Upper lobe of left lung (tissue), 6 donors: ENCODE measurements at regions not wholly inside any gene's neighbourhood (a gene's known extent, or its start where the extent isn't known, plus 50 kb on each side); places are given as distances from the start of the nearest gene placed in this dataset.

Experiments
- ATAC-seq, 2 donors: fragments of 200-7000 bp; cut with Tn5 transposase; one replicate each; pipeline ENCODE4 v1.9.1; 2022; ENCODE audit warnings: mild to moderate bottlenecking in 2 of 2, moderate library complexity in 2 of 2; ENCODE audit not compliant: low FRiP score in 2 of 2
- DNase-seq, 2 donors: peaks; one replicate each; pipeline ENCODE4 v3.0.0-alpha.2; 2019 to 2020
- H3K27ac ChIP-seq, 4 donors: fragments of 200-600 bp; sonication (generic); one replicate each; pipeline ENCODE4 v1.5.1; 2016 to 2019
- H3K27me3 ChIP-seq, 4 donors: fragments of 200-600 bp; sonication (generic); one replicate each; pipeline ENCODE4 v1.5.1; 2017 to 2019
- H3K36me3 ChIP-seq, 4 donors: fragments of 200-600 bp; sonication (generic); one replicate each; pipeline ENCODE4 v1.5.1; 2016 to 2019
- H3K4me1 ChIP-seq, 4 donors: fragments of 200-600 bp; sonication (generic); one replicate each; pipeline ENCODE4 v1.5.1; 2018 to 2019
- H3K4me3 ChIP-seq, 4 donors: fragments of 200-600 bp; sonication (generic); one replicate each; pipeline ENCODE4 v1.5.1; 2017 to 2019; ENCODE audit warnings: mild to moderate bottlenecking in 2 of 4, moderate library complexity in 1 of 4
- H3K9me3 ChIP-seq, 4 donors: fragments of 200-600 bp; sonication (generic); one replicate each; pipeline ENCODE4 v1.5.1; 2018 to 2019
- CTCF ChIP-seq, 6 experiments: fragments of 450-650 bp in 4 of 6; fragments of 200-600 bp in 2 of 6; sonication (generic) in 2 of 6; IDR thresholded peaks; one replicate each; pipeline ENCODE4 v1.5.1; 2016 to 2019; ENCODE audit warnings: antibody characterized with exemption in 6 of 6
- EP300 ChIP-seq, 4 donors: sonication (generic); formaldehyde crosslinking; IDR thresholded peaks; one replicate each; pipeline ENCODE4 v1.5.1; 2017; ENCODE audit warnings: antibody characterized with exemption in 4 of 4, control low read depth in 2 of 4
- POLR2A ChIP-seq, 4 donors: fragments of 450-650 bp; IDR thresholded peaks; one replicate each; pipeline ENCODE4 v1.5.1; 2016 to 2017; ENCODE audit warnings: antibody characterized with exemption in 4 of 4, mild to moderate bottlenecking in 2 of 4
- POLR2AphosphoS5 ChIP-seq, 2 donors: sonication (generic); formaldehyde crosslinking; IDR thresholded peaks; one replicate each; pipeline ENCODE4 v1.5.1; 2017; ENCODE audit warnings: antibody characterized with exemption in 2 of 2
- WGBS, 2 donors: methylation state at CpG; one replicate each; pipeline ENCODE4 v1.1.5; 2017 to 2018; 5-methylcytosine and 5-hydroxymethylcytosine counted together
- donor health status: DM: no; HTN: no; CAD: no; lungs with moderate emphysema.
- donor health status: DM: no; HTN: yes; CAD: no; lungs with severe emphysema.

- Histone ChIP-seq H3K27ac (no peak overlapping the region), H3K9me3 (no peaks in the 10 kb centered on the region), H3K36me3 (no peaks in the 10 kb centered on the region), H3K27me3 (no peaks in the 10 kb centered on the region), H3K4me1 (peaks cover 0 to 8% (median 4%) of the 10 kb centered on the region in 4 donors), H3K4me3 (no peak overlapping the region)
- ATAC-seq: no peak
- no peak for DNase-seq
- WGBS, 2 donors: 62 to 77% methylated on average over 3 of the region's 3 CpGs
- TF ChIP-seq POLR2AphosphoS5 (IDR thresholded peaks at IDR 0.05) (no peak), CTCF (IDR thresholded peaks at IDR 0.05) (no peak), EP300 (IDR thresholded peaks at IDR 0.05) (no peak), POLR2A (IDR thresholded peaks at IDR 0.05) (no peak)
Measured at GRCh38 chr15:69585937-69586336, 133.3 kb downstream of the RPLP1 start.

- no peaks in the 10 kb centered on the region for H3K9me3 ChIP-seq
- WGBS, 2 donors: 90 to 91% methylated on average over 9 of the region's 9 CpGs
- no peak for TF ChIP-seq POLR2A (IDR thresholded peaks at IDR 0.05)
- no peak for TF ChIP-seq CTCF (IDR thresholded peaks at IDR 0.05)
- TF ChIP-seq EP300 (IDR thresholded peaks at IDR 0.05): no peak
- TF ChIP-seq POLR2AphosphoS5 (IDR thresholded peaks at IDR 0.05): no peak
Measured at GRCh38 chr15:69586721-69587120, 134.1 kb downstream of the RPLP1 start.

GRCh38 chr15:69587723-69588426 is 135.3 kb downstream of the RPLP1 start:
- DNase-seq (peak in 1 of 2 donors; percentile 37), ATAC-seq (no peak)
- no peak overlapping the region for H3K27ac ChIP-seq
- H3K36me3 ChIP-seq: no peaks in the 10 kb centered on the region
- H3K4me3 ChIP-seq: no peak overlapping the region
- no peaks in the 10 kb centered on the region for H3K9me3 ChIP-seq
- H3K27me3 ChIP-seq: no peaks in the 10 kb centered on the region
- peaks cover 0 to 19% (median 7%) of the 10 kb centered on the region in 4 donors for H3K4me1 ChIP-seq
- TF ChIP-seq POLR2AphosphoS5 (IDR thresholded peaks at IDR 0.05) (no peak), EP300 (IDR thresholded peaks at IDR 0.05) (no peak), CTCF (IDR thresholded peaks at IDR 0.05) (no peak), POLR2A (IDR thresholded peaks at IDR 0.05) (no peak)
- WGBS, 2 donors: 56 to 70% methylated on average over 4 of the region's 4 CpGs

More at GRCh38 chr15:69586721-69587120, 134.1 kb downstream of the RPLP1 start:
- Histone ChIP-seq H3K27ac (no peak overlapping the region), H3K36me3 (no peaks in the 10 kb centered on the region), H3K27me3 (no peaks in the 10 kb centered on the region), H3K4me3 (no peak overlapping the region), H3K4me1 (peaks cover 0 to 13% (median 6%) of the 10 kb centered on the region in 4 donors)
- DNase-seq (peak in 1 of 2 donors; percentile 32), ATAC-seq (no peak)

GRCh38 chr15:69590201-69590710 is 137.6 kb downstream of the RPLP1 start:
- peaks cover 18 to 43% (median 30%) of the 10 kb centered on the region in 4 donors for H3K4me1 ChIP-seq
- H3K36me3 ChIP-seq: no peaks in the 10 kb centered on the region
- 85 to 88% methylated on average over 8 of the region's 8 CpGs for WGBS, 2 donors
- H3K4me3 ChIP-seq: no peak overlapping the region
- TF ChIP-seq CTCF (IDR thresholded peaks at IDR 0.05) (no peak), EP300 (IDR thresholded peaks at IDR 0.05) (no peak), POLR2AphosphoS5 (IDR thresholded peaks at IDR 0.05) (no peak), POLR2A (IDR thresholded peaks at IDR 0.05) (no peak)
- no peaks in the 10 kb centered on the region for H3K27me3 ChIP-seq
- DNase-seq: no peak
- no peaks in the 10 kb centered on the region for H3K9me3 ChIP-seq
- no peak for ATAC-seq
- H3K27ac ChIP-seq: no peak overlapping the region
